AG04450 (cell line): ENCODE measurements at regions not wholly inside any gene's neighbourhood (a gene's known extent, or its start where the extent isn't known, plus 50 kb on each side); places are given as distances from the start of the nearest gene placed in this dataset.

ENCODE experiments used
- CTCF ChIA-PET: fragments of 300-600, 350-600 bp; formaldehyde crosslinking; extraction: SDS; loops from one replicate; lab custom pipeline; 2022; ENCODE audit warnings: antibody characterized with exemption, inconsistent platforms; lab: Charles Lee
- POLR2A ChIA-PET: fragments of 350-600 bp; formaldehyde crosslinking; extraction: SDS; loops from one replicate; lab custom pipeline; 2021; ENCODE audit warnings: antibody characterized with exemption, inconsistent platforms; lab: Yijun Ruan, JAX
- DNase-seq: peaks from one replicate; pipeline ENCODE4 v3.0.0-alpha.2; 2011; ENCODE audit warnings: low read depth, low spot score
- H3K27ac ChIP-seq: one replicate; pipeline ENCODE4 v1.5.1; 2012; ENCODE audit warnings: low read depth, low read length, control low read depth
- H3K27me3 ChIP-seq: one replicate; pipeline ENCODE4 v1.6.0; 2012; ENCODE audit warnings: low read length; ENCODE audit not compliant: control insufficient read depth, insufficient read depth
- H3K4me3 ChIP-seq: 2 replicates; pipeline ENCODE4 v1.5.1; 2011; ENCODE audit warnings: mild to moderate bottlenecking, low read depth, low read length, control low read depth
- H3K9me3 ChIP-seq: 2 replicates; pipeline ENCODE4 v1.5.1; 2012; ENCODE audit warnings: low read length; ENCODE audit not compliant: control insufficient read depth, insufficient read depth
- TF ChIP-seq, protein P1 (sequence below): IDR thresholded peaks from 2 replicates; pipeline ENCODE4 v1.5.1; 2011; ENCODE audit warnings: low read depth, low read length, control low read depth, inconsistent platforms

DNA sequence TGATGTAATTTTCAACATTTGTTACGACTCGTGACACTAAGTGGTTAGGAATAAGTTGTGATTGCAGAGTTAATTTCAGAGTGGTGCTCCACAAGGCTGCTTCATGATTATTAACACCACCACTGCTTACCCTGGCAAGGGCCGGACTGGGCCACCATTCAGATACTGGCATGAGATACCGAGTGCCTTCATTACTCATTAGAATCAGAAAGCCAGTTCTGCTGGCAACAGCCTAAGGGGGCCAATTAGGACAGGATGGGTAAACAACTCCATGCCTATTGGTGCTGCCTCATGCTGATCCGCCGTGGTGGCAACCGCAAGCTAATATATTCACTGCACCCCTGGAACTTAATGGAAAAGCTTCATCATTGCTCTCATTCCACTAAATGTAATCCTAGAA is 575.1 kb downstream of the EFNB2 start:
- ChIA-PET POLR2A (no interaction called here), CTCF (no interaction called here)
- Histone ChIP-seq H3K27ac (no peak overlapping the region), H3K9me3 (no peaks in the 10 kb centered on the region), H3K27me3 (no peaks in the 10 kb centered on the region), H3K4me3 (no peak overlapping the region)
- TF ChIP-seq, protein P1, sequence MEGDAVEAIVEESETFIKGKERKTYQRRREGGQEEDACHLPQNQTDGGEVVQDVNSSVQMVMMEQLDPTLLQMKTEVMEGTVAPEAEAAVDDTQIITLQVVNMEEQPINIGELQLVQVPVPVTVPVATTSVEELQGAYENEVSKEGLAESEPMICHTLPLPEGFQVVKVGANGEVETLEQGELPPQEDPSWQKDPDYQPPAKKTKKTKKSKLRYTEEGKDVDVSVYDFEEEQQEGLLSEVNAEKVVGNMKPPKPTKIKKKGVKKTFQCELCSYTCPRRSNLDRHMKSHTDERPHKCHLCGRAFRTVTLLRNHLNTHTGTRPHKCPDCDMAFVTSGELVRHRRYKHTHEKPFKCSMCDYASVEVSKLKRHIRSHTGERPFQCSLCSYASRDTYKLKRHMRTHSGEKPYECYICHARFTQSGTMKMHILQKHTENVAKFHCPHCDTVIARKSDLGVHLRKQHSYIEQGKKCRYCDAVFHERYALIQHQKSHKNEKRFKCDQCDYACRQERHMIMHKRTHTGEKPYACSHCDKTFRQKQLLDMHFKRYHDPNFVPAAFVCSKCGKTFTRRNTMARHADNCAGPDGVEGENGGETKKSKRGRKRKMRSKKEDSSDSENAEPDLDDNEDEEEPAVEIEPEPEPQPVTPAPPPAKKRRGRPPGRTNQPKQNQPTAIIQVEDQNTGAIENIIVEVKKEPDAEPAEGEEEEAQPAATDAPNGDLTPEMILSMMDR: no peak
- no peak for DNase-seq

DNA sequence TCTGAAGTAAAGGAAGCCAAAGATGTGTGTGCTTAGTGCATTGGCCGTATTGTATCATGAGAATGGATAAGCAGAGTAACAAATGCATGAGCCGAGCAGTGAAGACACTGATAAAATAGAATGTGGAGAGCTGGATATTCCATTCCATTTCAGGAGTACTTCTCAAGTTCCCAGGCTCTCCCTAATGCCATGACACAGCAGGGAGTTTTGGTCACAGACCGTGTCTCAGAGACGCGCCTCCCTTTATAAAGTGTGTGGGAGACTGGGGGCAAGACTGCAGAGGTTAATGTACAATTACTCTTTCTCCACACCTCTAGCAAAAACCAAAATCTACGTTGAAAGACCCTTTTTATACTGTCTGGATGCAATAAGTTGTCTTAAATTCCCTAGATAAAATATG is 575.6 kb downstream of the EFNB2 start:
- POLR2A ChIA-PET: no interaction called here
- Histone ChIP-seq H3K9me3 (no peaks in the 10 kb centered on the region), H3K27me3 (no peaks in the 10 kb centered on the region), H3K4me3 (no peak overlapping the region), H3K27ac (no peak overlapping the region)
- CTCF ChIA-PET: no interaction called here
- TF ChIP-seq, protein P1: no peak
- DNase-seq: no peak

DNA sequence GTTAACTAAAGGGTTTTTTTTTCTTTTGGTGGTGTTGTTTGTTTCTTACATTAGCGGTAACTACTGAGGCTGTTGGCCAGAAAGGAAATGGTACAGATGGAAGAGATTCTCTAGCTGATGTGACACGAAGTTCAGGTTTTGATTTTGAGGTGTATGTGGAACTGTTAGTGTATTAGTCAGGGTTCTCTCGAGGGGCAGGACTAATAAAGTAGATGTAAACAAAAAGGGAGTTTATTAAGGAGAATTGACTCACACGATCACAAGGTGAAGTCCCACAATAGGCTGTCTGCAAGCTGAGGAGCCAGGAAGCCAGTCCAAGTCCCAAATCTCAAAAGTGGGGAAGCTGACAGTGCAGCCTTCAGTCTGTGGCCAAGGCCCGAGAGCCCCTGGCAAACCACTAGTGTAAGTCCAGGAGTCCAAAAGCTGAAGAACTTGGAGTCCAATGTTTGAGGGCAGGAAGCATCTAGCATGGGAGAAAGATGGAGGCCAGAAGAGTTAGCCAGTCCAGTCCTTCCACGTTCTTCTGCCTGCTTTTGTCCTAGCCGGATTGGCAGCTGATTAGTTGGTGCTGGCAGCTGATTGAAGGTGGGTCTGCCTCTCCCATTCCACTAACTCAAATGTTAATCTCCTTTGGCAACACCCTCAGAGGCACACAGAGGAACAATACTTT is 577.6 kb downstream of the EFNB2 start:
- Histone ChIP-seq H3K27me3 (no peaks in the 10 kb centered on the region), H3K4me3 (no peak overlapping the region), H3K9me3 (no peaks in the 10 kb centered on the region), H3K27ac (no peak overlapping the region)
- ChIA-PET POLR2A (interaction anchor here (0.6 kb wide), 1 partner anchor 206 kb away, joined by 3 read pairs; no protein-coding TSS in a partner anchor), CTCF (no interaction called here)
- TF ChIP-seq, protein P1: no peak
- DNase-seq: no peak

DNA sequence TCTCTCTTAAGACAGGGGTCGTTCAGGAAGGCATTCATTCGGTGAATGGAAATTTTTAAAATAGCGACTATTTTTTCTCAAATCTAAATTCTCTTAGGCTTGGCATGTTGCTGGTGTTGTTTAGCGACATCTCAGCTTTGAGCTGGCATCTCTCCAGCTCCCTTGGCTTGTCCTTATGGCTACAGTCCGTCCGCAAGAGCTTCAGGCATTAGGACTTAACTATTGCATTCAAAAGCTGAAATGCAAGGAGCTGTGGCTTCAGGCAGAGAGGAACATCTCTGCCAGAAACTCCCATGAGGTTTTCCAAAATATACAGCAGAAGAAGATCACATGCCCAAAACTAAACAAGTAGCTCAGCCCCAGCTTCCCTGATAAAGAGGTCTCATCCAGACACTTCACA is 578.5 kb downstream of the EFNB2 start:
- no peak overlapping the region for H3K4me3 ChIP-seq
- no peak overlapping the region for H3K27ac ChIP-seq
- TF ChIP-seq, protein P1: no peak
- ChIA-PET POLR2A (no interaction called here), CTCF (interaction anchor here (1.4 kb wide), 1 partner anchor 34 kb away, joined by 4 read pairs; no protein-coding TSS in a partner anchor)
- H3K9me3 ChIP-seq: no peaks in the 10 kb centered on the region
- DNase-seq: no peak
- no peaks in the 10 kb centered on the region for H3K27me3 ChIP-seq

DNA sequence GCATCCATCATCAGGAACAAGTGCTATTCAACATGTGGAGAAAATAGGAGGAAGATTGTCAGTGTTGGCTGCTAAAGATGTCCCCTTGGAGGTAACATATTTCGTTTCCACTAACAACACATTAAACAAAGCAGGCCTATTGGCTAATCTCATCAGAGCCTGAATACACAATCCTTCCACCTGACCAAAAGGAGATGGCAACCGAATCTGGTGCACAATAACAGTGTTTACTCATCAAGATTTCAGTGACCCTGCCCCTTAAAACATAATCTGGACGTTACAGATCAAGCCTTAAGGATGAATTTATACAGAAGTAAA is 582.5 kb downstream of the EFNB2 start:
- ChIA-PET POLR2A (no interaction called here), CTCF (no interaction called here)
- H3K27me3 ChIP-seq: no peaks in the 10 kb centered on the region
- TF ChIP-seq, protein P1: no peak
- no peak overlapping the region for H3K4me3 ChIP-seq
- no peaks in the 10 kb centered on the region for H3K9me3 ChIP-seq
- H3K27ac ChIP-seq: no peak overlapping the region
- no peak for DNase-seq
